Adipocyte (in vitro differentiated cells): ENCODE measurements at regions not wholly inside any gene's neighbourhood (a gene's known extent, or its start where the extent isn't known, plus 50 kb on each side); places are given as distances from the start of the nearest gene placed in this dataset.
A peak's percentile ranks its signal among the peaks of the same experiment; 100 is the strongest.

ENCODE experiments used
- DNase-seq: peaks from one replicate; pipeline ENCODE4 v3.0.0-alpha.2; 2015; ENCODE audit warnings: low read depth
- H3K27me3 ChIP-seq: replicated peaks from 2 replicates; pipeline ENCODE4 v1.7.0; 2013; ENCODE audit warnings: mild to moderate bottlenecking, low read length, moderate library complexity; ENCODE audit not compliant: control insufficient read depth, insufficient read depth
- H3K36me3 ChIP-seq: 2 replicates; pipeline ENCODE4 v1.7.0; 2013; ENCODE audit warnings: low read length, mild to moderate bottlenecking, moderate library complexity; ENCODE audit not compliant: control insufficient read depth, insufficient read depth, severe bottlenecking
- H3K4me1 ChIP-seq: 2 replicates; pipeline ENCODE4 v1.7.0; 2013; ENCODE audit warnings: mild to moderate bottlenecking, low read length, moderate library complexity; ENCODE audit not compliant: control insufficient read depth, insufficient read depth
- H3K4me3 ChIP-seq: 2 replicates; pipeline ENCODE4 v1.7.0; 2013; ENCODE audit warnings: mild to moderate bottlenecking, low read length, moderate library complexity
- H3K9ac ChIP-seq: 2 replicates; pipeline ENCODE4 v1.7.0; 2013; ENCODE audit warnings: mild to moderate bottlenecking, low read length, moderate library complexity
- H3K9me3 ChIP-seq: 2 replicates; pipeline ENCODE4 v1.7.0; 2013; ENCODE audit warnings: mild to moderate bottlenecking, low read length, moderate library complexity; ENCODE audit not compliant: control insufficient read depth

DNA sequence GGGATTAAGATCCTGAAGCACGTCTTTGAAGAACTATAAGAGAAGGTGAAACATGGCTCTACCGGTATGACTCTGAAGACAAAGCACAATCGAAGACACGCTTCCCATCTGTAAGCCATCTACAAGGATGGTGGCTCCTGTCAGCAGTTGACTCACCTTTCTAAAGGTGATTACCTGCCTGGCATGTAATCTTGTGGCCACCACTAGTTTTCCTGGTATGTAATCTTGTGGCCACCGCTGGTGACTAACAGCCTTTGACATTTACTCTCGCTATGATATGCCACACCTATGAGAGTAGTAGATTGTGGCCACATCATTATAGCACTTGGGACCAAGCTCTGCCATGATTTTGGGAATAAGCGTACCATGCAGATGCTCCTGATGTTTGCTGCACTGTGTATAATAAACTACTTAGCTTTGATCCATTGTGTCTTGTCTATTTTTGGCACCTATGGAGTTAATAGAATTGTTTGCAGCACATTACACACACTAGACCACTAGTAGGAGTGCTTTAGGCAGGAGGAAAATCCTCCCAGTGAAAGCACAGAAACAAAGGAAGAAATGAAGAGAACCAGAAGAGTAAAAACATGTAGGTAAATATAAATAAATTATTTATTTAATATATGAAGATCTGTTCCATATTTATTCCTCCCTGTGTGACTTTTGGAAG is 59.8 kb downstream of the VAX1 start:
- Histone ChIP-seq H3K27me3 (no peaks in the 10 kb centered on the region), H3K4me1 (peaks cover 4% of the 10 kb centered on the region), H3K9me3 (no peaks in the 10 kb centered on the region), H3K9ac (no peak overlapping the region), H3K36me3 (no peaks in the 10 kb centered on the region), H3K4me3 (no peak overlapping the region)
- DNase-seq, result no peak

DNA sequence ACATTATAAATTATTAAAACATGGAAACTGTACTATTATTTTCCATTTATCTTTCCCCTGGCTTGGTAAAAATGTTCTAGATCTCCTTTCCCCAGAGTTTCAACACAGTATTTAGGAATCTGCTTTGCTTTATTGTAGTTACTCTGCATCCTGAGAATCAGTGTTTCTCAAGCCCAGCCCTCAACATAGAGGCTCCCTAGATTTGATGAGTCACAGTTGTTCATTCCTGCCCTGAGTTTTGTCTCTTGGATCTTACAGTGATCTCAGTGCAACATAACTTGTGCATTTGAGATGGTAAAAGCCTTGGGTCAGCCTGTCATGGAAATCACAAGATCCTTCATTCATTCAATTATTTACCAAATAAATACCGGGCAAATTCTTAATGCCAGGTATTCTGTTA is 63.0 kb downstream of the VAX1 start:
- peak; percentile 10 for DNase-seq
- H3K9ac ChIP-seq, result no peak overlapping the region

DNA sequence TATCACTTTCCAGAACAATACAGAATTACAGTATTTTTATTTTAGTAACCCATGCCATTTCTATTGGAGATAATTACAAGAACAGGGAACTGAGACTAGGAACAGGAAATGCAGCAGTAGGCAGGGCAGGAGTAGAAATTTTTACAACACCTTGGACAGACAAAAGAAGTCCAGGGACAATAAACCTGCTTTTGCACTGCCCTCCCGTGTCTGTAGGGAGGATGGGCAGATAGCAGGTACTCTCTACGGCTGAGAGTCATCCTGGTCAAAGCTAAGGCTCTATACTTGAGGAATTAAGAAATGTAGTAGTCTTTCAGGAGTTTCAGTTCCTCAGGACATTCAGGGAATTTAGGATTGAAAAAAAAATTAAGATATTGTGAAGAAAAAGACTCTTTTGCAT is 63.4 kb downstream of the VAX1 start:
- H3K36me3 ChIP-seq, result no peaks in the 10 kb centered on the region
- peaks cover 14% of the 10 kb centered on the region for H3K4me1 ChIP-seq
- no peaks in the 10 kb centered on the region for H3K9me3 ChIP-seq
- H3K27me3 ChIP-seq, result no peaks in the 10 kb centered on the region
- DNase-seq, result no peak
- H3K4me3 ChIP-seq, result no peak overlapping the region
- no peak overlapping the region for H3K9ac ChIP-seq

More for the DNA sequence above, 63.0 kb downstream of the VAX1 start:
- Histone ChIP-seq H3K9me3 (no peaks in the 10 kb centered on the region), H3K4me3 (no peak overlapping the region), H3K27me3 (no peaks in the 10 kb centered on the region), H3K36me3 (no peaks in the 10 kb centered on the region), H3K4me1 (peaks cover 14% of the 10 kb centered on the region)

DNA sequence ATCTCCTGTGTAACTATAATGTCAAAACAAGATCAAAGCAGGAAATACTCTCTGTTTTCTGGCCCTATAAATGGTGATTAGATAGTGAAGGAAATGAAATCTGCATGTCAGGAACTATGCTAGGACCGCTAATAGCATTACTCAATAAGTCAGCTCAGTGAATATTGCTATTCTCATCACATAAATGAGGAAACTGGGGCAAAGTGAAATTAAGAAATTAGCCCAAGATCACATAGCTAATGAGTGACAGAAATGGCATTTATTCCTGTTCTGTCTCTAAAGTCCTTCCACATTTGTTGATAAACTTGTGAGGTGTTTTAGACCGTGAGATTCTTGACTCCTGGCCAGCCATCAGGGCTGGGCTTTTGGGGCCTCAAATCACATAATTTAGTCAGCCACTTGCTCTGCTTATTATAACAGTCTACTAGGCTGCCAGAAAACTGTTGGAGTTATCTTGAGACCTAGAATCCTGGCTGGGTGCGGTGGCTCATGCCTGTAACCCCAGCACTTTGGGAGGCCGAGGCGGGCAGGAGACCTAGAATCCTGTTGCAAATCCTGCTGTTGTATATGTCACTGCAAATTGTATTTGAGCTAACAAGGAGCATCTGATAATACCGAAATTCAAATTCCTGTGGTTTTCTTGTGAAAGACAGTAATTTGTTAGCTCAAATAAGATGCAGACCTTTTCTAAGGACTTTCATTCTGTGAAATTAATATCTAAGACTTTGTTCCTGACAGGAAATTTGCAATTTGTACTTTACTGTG is 66.5 kb upstream of the SHTN1 start:
- Histone ChIP-seq H3K27me3 (peaks cover 3% of the 10 kb centered on the region), H3K4me3 (no peak overlapping the region), H3K9ac (peak overlapping the region; percentile 46), H3K4me1 (peaks cover 14% of the 10 kb centered on the region), H3K36me3 (no peaks in the 10 kb centered on the region), H3K9me3 (no peaks in the 10 kb centered on the region)
- peak; percentile 62 for DNase-seq
